BE2C (cell line): ENCODE measurements at regions not wholly inside any gene's neighbourhood (a gene's known extent, or its start where the extent isn't known, plus 50 kb on each side); places are given as distances from the start of the nearest gene placed in this dataset.

Experiments used
- DNase-seq: peaks from one replicate; pipeline ENCODE4 v3.0.0-alpha.2; 2020
- H3K27me3 ChIP-seq: fragments of 250-450 bp; sonication (Bioruptor Pico); 2 replicates; pipeline ENCODE4 v1.5.1; 2020; ENCODE audit warnings: mild to moderate bottlenecking
- H3K36me3 ChIP-seq: fragments of 250-450 bp; sonication (Bioruptor Pico); 2 replicates; pipeline ENCODE4 v1.5.1; 2020; ENCODE audit warnings: mild to moderate bottlenecking
- H3K4me1 ChIP-seq: fragments of 250-450 bp; sonication (Bioruptor Pico); 2 replicates; pipeline ENCODE4 v1.5.1; 2020
- H3K4me3 ChIP-seq: 2 replicates; pipeline ENCODE4 v1.5.1; 2011; ENCODE audit warnings: low read depth, low read length
- H3K9me3 ChIP-seq: fragments of 250-450 bp; sonication (Bioruptor Pico); 2 replicates; pipeline ENCODE4 v1.5.1; 2020
- TF ChIP-seq, protein P1 (sequence below): IDR thresholded peaks from 2 replicates; pipeline ENCODE4 v1.5.1; 2012; ENCODE audit warnings: mild to moderate bottlenecking, low read depth, low read length

DNA sequence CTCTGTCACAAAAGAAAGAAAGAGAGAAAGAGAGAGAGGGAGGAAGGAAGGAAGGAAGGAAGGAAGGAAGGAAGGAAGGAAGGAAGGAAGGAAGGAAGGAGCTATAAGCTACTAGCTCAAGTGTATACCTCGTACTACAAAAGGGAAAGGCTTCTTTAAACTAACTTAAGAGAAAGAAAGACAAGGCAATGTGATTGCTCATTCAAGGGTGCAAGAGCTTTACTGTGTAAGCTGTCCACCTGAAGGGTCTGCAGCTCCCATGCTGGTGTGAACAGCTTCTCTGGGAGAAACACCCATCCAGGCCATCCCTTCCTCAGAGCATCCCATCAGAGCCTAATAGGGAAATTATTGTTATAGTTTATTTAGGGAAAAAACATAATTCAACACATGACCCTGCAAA lies 286.1 kb upstream of the ID2 start:
- Histone ChIP-seq H3K27me3 (no peaks in the 10 kb centered on the region), H3K4me3 (no peak overlapping the region), H3K36me3 (no peaks in the 10 kb centered on the region), H3K9me3 (no peaks in the 10 kb centered on the region), H3K4me1 (no peaks in the 10 kb centered on the region)
- TF ChIP-seq, protein P1, sequence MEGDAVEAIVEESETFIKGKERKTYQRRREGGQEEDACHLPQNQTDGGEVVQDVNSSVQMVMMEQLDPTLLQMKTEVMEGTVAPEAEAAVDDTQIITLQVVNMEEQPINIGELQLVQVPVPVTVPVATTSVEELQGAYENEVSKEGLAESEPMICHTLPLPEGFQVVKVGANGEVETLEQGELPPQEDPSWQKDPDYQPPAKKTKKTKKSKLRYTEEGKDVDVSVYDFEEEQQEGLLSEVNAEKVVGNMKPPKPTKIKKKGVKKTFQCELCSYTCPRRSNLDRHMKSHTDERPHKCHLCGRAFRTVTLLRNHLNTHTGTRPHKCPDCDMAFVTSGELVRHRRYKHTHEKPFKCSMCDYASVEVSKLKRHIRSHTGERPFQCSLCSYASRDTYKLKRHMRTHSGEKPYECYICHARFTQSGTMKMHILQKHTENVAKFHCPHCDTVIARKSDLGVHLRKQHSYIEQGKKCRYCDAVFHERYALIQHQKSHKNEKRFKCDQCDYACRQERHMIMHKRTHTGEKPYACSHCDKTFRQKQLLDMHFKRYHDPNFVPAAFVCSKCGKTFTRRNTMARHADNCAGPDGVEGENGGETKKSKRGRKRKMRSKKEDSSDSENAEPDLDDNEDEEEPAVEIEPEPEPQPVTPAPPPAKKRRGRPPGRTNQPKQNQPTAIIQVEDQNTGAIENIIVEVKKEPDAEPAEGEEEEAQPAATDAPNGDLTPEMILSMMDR, result no peak
- DNase-seq, result no peak

- no peaks in the 10 kb centered on the region for H3K4me1 ChIP-seq
- TF ChIP-seq, protein P1, result no peak
- no peaks in the 10 kb centered on the region for H3K9me3 ChIP-seq
- no peaks in the 10 kb centered on the region for H3K36me3 ChIP-seq
- no peak overlapping the region for H3K4me3 ChIP-seq
- no peak for DNase-seq
- no peaks in the 10 kb centered on the region for H3K27me3 ChIP-seq
Measured at GRCh38 chr2:8398040-8398668, 283.7 kb upstream of the ID2 start.

DNA sequence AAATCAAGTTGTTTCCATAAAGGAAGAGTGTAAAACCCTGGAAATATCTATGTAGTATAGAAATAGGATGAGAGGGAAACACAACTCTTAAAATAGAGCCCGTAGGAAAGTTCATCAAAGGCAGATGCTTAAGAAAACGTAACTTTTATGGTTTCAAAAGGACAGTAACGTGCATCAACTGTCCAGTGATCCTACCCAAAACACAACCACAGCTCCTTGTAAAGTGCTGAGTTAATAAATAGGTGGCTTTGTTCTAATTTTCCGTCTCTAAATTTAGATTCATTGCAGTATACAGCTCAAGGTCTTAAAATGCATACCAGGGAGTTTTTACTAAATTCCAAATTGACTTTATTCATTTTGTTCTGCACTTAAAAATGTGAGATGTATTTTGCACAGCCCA lies 282.1 kb upstream of the ID2 start:
- TF ChIP-seq, protein P1, result no peak
- Histone ChIP-seq H3K9me3 (no peaks in the 10 kb centered on the region), H3K27me3 (no peaks in the 10 kb centered on the region), H3K4me1 (no peaks in the 10 kb centered on the region), H3K36me3 (no peaks in the 10 kb centered on the region), H3K4me3 (no peak overlapping the region)
- DNase-seq, result no peak

GRCh38 chr2:8400196-8400595 lies 281.7 kb upstream of the ID2 start:
- Histone ChIP-seq H3K27me3 (no peaks in the 10 kb centered on the region), H3K9me3 (no peaks in the 10 kb centered on the region), H3K4me1 (no peaks in the 10 kb centered on the region), H3K36me3 (no peaks in the 10 kb centered on the region), H3K4me3 (no peak overlapping the region)
- TF ChIP-seq, protein P1, result no peak
- DNase-seq, result no peak

GRCh38 chr2:8402222-8402621 lies 279.6 kb upstream of the ID2 start:
- no peaks in the 10 kb centered on the region for H3K36me3 ChIP-seq
- no peaks in the 10 kb centered on the region for H3K9me3 ChIP-seq
- no peak for DNase-seq
- no peaks in the 10 kb centered on the region for H3K27me3 ChIP-seq
- H3K4me3 ChIP-seq, result no peak overlapping the region
- no peaks in the 10 kb centered on the region for H3K4me1 ChIP-seq
- TF ChIP-seq, protein P1, result no peak

DNA sequence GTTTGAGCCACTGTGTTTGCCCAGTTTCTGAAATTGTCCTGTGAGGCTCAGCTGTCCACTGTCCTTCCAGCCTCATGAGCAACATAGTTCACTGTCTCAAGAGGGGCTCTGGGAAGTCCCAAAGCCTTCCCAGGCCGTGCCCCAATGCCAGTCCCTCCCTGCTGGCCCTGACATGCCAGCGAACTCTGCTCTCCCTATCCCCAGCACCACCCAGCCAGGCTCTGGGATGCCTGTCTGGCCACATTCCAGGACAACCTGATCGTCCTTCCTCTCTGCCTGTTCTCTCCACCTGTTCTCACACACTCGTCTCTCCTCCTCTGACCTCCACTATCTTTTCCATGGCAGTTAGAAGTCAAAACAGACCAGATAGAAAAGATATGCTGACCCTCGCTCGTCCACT lies 278.0 kb upstream of the ID2 start:
- no peaks in the 10 kb centered on the region for H3K4me1 ChIP-seq
- no peak overlapping the region for H3K4me3 ChIP-seq
- no peaks in the 10 kb centered on the region for H3K27me3 ChIP-seq
- DNase-seq, result no peak
- TF ChIP-seq, protein P1, result no peak
- no peaks in the 10 kb centered on the region for H3K36me3 ChIP-seq
- H3K9me3 ChIP-seq, result no peaks in the 10 kb centered on the region
